Loucy (cell line): ENCODE measurements at regions not wholly inside any gene's neighbourhood (a gene's known extent, or its start where the extent isn't known, plus 50 kb on each side); places are given as distances from the start of the nearest gene placed in this dataset.

Experiments
- H2AFZ ChIP-seq: fragments of 200-600 bp; sonication (generic); 2 replicates; pipeline ENCODE4 v1.6.0; 2016; ENCODE audit warnings: antibody characterized with exemption, mild to moderate bottlenecking, low read length, moderate library complexity
- H3F3A ChIP-seq: fragments of 200-600 bp; 2 replicates; pipeline ENCODE4 v1.6.0; 2016; ENCODE audit warnings: antibody characterized with exemption, low read depth, mild to moderate bottlenecking
- H3K27me3 ChIP-seq: fragments of 200-600 bp; sonication (generic); 2 replicates; pipeline ENCODE4 v1.6.1; 2014; ENCODE audit warnings: low read length, mild to moderate bottlenecking; ENCODE audit not compliant: insufficient read depth, poor library complexity, severe bottlenecking
- H3K36me3 ChIP-seq: fragments of 200-600 bp; sonication (generic); 2 replicates; pipeline ENCODE4 v1.6.1; 2016; ENCODE audit warnings: low read length; ENCODE audit not compliant: insufficient read depth
- H3K4me1 ChIP-seq: fragments of 200-600 bp; sonication (generic); 2 replicates; pipeline ENCODE4 v1.5.1; 2014; ENCODE audit warnings: low read length, mild to moderate bottlenecking; ENCODE audit not compliant: insufficient read depth, poor library complexity, severe bottlenecking
- H3K4me2 ChIP-seq: fragments of 200-600 bp; sonication (generic); 2 replicates; pipeline ENCODE4 v1.6.0; 2014; ENCODE audit warnings: antibody characterized with exemption, low read length, low read depth, mild to moderate bottlenecking; ENCODE audit not compliant: poor library complexity, severe bottlenecking
- H3K4me3 ChIP-seq: fragments of 200-600 bp; sonication (generic); 2 replicates; pipeline ENCODE4 v1.5.1; 2014; ENCODE audit warnings: low read length, mild to moderate bottlenecking, mixed read lengths; ENCODE audit not compliant: poor library complexity, severe bottlenecking
- H3K79me2 ChIP-seq: fragments of 200-600 bp; sonication (generic); 2 replicates; pipeline ENCODE4 v1.6.1; 2014; ENCODE audit warnings: low read length; ENCODE audit not compliant: insufficient read depth
- H3K9ac ChIP-seq: fragments of 200-600 bp; sonication (generic); 2 replicates; pipeline ENCODE4 v1.6.0; 2014; ENCODE audit warnings: mild to moderate bottlenecking, low read depth, low read length, moderate library complexity; ENCODE audit not compliant: poor library complexity, severe bottlenecking
- H3K9me2 ChIP-seq: fragments of 200-600 bp; sonication (generic); replicated peaks from 2 replicates; pipeline ENCODE4 v1.6.1; 2016; ENCODE audit warnings: low read depth, low read length, mixed read lengths
- H3K9me3 ChIP-seq: fragments of 200-600 bp; sonication (generic); 2 replicates; pipeline ENCODE4 v1.6.1; 2014; ENCODE audit warnings: mild to moderate bottlenecking, antibody characterized with exemption, low read length, low read depth; ENCODE audit not compliant: insufficient read depth
- H4K20me1 ChIP-seq: fragments of 200-600 bp; sonication (generic); 2 replicates; pipeline ENCODE4 v1.6.0; 2014; ENCODE audit warnings: antibody characterized with exemption, low read length, mild to moderate bottlenecking; ENCODE audit not compliant: insufficient read depth, poor library complexity, severe bottlenecking
- EZH2phosphoT487 ChIP-seq: fragments of 200-600 bp; IDR thresholded peaks from 2 replicates; pipeline ENCODE4 v1.6.1; 2018; ENCODE audit warnings: antibody characterized with exemption, mild to moderate bottlenecking, moderate library complexity, borderline replicate concordance
- TF ChIP-seq, protein P1 (sequence below): fragments of 200-600 bp; sonication (generic); conservative IDR thresholded peaks from 2 replicates; pipeline ENCODE4 v1.5.1; 2014; ENCODE audit warnings: mild to moderate bottlenecking, antibody characterized with exemption, low read length

DNA sequence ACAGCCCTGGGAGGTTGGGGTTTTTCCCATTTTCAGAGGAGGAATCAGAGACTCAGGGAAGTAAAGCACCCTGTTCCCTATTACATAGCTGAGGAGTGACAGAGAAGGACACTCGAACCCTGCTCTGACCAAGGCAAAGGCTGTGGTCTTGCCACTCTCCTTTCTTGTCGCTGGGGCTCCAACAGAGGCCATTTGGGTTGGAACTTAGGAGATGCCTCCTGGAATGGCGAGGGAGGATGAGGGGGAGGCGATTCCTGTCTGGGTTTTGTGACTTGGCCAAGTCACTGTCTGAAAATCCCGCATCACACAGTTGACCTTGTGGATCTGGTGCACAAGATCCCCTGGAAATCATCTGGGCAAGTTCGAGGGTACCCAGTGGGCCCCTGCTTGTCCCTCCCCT, 64.0 kb upstream of the HAND1 start:
- H3K4me2 ChIP-seq: no peak overlapping the region
- no peaks in the 10 kb centered on the region for H4K20me1 ChIP-seq
- no peak for TF ChIP-seq EZH2phosphoT487
- TF ChIP-seq, protein P1, sequence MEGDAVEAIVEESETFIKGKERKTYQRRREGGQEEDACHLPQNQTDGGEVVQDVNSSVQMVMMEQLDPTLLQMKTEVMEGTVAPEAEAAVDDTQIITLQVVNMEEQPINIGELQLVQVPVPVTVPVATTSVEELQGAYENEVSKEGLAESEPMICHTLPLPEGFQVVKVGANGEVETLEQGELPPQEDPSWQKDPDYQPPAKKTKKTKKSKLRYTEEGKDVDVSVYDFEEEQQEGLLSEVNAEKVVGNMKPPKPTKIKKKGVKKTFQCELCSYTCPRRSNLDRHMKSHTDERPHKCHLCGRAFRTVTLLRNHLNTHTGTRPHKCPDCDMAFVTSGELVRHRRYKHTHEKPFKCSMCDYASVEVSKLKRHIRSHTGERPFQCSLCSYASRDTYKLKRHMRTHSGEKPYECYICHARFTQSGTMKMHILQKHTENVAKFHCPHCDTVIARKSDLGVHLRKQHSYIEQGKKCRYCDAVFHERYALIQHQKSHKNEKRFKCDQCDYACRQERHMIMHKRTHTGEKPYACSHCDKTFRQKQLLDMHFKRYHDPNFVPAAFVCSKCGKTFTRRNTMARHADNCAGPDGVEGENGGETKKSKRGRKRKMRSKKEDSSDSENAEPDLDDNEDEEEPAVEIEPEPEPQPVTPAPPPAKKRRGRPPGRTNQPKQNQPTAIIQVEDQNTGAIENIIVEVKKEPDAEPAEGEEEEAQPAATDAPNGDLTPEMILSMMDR: no peak; the same call in 1 of the 2 replicates

DNA sequence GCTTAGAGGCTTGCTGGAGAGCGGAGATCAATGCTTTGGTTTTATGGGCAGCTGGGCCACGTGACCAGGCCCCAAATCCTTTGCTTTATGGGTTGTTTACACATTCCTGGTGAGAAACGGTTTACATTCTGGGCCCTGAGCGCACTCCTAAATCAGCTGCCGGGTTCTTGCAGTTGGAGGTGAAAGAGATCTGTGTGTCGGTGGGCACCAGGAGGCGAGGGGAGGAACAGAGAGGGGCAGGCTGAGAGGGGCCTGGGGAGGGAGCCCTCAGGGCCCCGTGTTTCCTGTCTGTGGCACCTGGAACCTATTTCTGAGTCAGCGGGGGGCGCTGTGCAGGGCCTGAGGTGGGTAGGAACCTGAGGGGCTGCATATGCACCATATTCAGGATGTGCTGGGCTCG, 63.5 kb upstream of the HAND1 start:
- no peaks in the 10 kb centered on the region for H3K9me3 ChIP-seq
- no peak overlapping the region for H3K4me3 ChIP-seq
- H3K27me3 ChIP-seq: no peaks in the 10 kb centered on the region
- H3K4me1 ChIP-seq: no peaks in the 10 kb centered on the region
- TF ChIP-seq, protein P1: peak; percentile 51
- no peak for TF ChIP-seq EZH2phosphoT487
- no peaks in the 10 kb centered on the region for H3F3A ChIP-seq
- no peaks in the 10 kb centered on the region for H4K20me1 ChIP-seq
- no peak overlapping the region for H3K9ac ChIP-seq
- H3K36me3 ChIP-seq: no peaks in the 10 kb centered on the region
- H3K79me2 ChIP-seq: no peaks in the 10 kb centered on the region
- H3K9me2 ChIP-seq: no peaks in the 10 kb centered on the region
- H2AFZ ChIP-seq: no peak overlapping the region
- no peak overlapping the region for H3K4me2 ChIP-seq

More for the DNA sequence above, 64.0 kb upstream of the HAND1 start:
- H2AFZ ChIP-seq: no peak overlapping the region
- no peaks in the 10 kb centered on the region for H3K9me3 ChIP-seq
- H3K27me3 ChIP-seq: no peaks in the 10 kb centered on the region
- no peaks in the 10 kb centered on the region for H3K4me1 ChIP-seq
- no peaks in the 10 kb centered on the region for H3K36me3 ChIP-seq
- H3K79me2 ChIP-seq: no peaks in the 10 kb centered on the region
- H3K9ac ChIP-seq: no peak overlapping the region
- H3K9me2 ChIP-seq: no peaks in the 10 kb centered on the region
- no peaks in the 10 kb centered on the region for H3F3A ChIP-seq
- H3K4me3 ChIP-seq: no peak overlapping the region

DNA sequence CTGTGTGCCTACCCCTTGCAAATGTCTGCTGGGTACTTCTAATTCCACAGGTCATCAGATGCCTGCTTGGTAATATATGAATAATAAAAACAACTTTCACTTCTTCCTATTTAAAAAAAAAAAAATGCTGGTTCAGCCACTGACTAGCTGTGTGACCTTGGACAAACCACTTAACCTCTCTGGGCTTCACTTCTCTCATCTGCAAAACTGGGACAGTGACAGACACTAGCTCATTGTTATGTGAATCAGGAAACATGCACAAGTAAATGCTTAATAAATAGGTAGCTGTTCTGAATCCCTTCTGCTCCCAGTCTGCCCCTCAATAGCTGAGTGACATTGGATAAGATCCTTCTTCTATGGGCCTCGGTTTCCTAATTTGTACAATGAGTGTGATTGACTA, 62.6 kb upstream of the HAND1 start:
- Histone ChIP-seq H3K4me1 (no peaks in the 10 kb centered on the region), H4K20me1 (no peaks in the 10 kb centered on the region), H3K4me3 (no peak overlapping the region), H3K27me3 (no peaks in the 10 kb centered on the region), H3K36me3 (no peaks in the 10 kb centered on the region), H3K9me3 (no peaks in the 10 kb centered on the region), H3K9me2 (no peaks in the 10 kb centered on the region), H3K9ac (no peak overlapping the region), H3K79me2 (no peaks in the 10 kb centered on the region), H3F3A (no peaks in the 10 kb centered on the region), H2AFZ (no peak overlapping the region), H3K4me2 (no peak overlapping the region)
- no peak for TF ChIP-seq EZH2phosphoT487
- TF ChIP-seq, protein P1: no peak
